Endothelial cell of umbilical vein (primary cell): ENCODE measurements at regions not wholly inside any gene's neighbourhood (a gene's known extent, or its start where the extent isn't known, plus 50 kb on each side); places are given as distances from the start of the nearest gene placed in this dataset.

Source experiments
- BruUV-seq: library from RNA; stranded (reverse); fragments of 400-500 nt; replicated peaks from 2 replicates; lab custom pipeline; 2021; lab: Mats Ljungman, UMichigan
- CTCF ChIA-PET: fragments of 300-600, 350-600 bp; sonication (Branson Sonifier 250); formaldehyde crosslinking; loops from one replicate; lab custom pipeline; 2021; ENCODE audit warnings: antibody characterized with exemption, inconsistent platforms; lab: Charles Lee
- POLR2A ChIA-PET: fragments of 300-600, 350-600 bp; sonication (Branson Sonifier 250); formaldehyde crosslinking; loops from one replicate; lab custom pipeline; 2021; ENCODE audit warnings: antibody characterized with exemption, inconsistent platforms; lab: Charles Lee
- DNase-seq: peaks from one replicate; pipeline ENCODE4 v3.0.0-alpha.2; 2011; ENCODE audit warnings: low read depth, low spot score
- FAIRE-seq: peaks from 2 replicates; lab custom pipeline; 2011; peaks lifted over from hg19 to GRCh38; lab: Jason Lieb, UNC
- H2AFZ ChIP-seq: 2 replicates; pipeline ENCODE4 v1.6.0; 2012; ENCODE audit warnings: low read depth, low read length, control low read depth, inconsistent platforms
- H3K27ac ChIP-seq: 2 replicates; pipeline ENCODE4 v1.5.1; 2011; ENCODE audit warnings: low read depth, mild to moderate bottlenecking, control low read depth, low read length, moderate library complexity; ENCODE audit not compliant: insufficient read depth
- H3K27me3 ChIP-seq, 2 experiments: 2 replicates each; pipeline versions ENCODE4 v1.6.0 to v1.6.1; 2011; ENCODE audit warnings: low read length in 2 of 2, mixed read lengths in 1 of 2; ENCODE audit not compliant: control insufficient read depth in 2 of 2, insufficient read depth in 2 of 2
- H3K36me3 ChIP-seq, 2 experiments: 2 replicates in 1 of 2; 3 replicates in 1 of 2; pipeline ENCODE4 v1.5.1; 2011; ENCODE audit warnings: low read length in 2 of 2, mild to moderate bottlenecking in 1 of 2, moderate library complexity in 1 of 2; ENCODE audit not compliant: control insufficient read depth in 2 of 2, insufficient read depth in 2 of 2; ENCODE audit errors: extremely low read depth in 1 of 2
- H3K4me1 ChIP-seq: 3 replicates; pipeline ENCODE4 v1.5.1; 2011; ENCODE audit warnings: mild to moderate bottlenecking, low read length; ENCODE audit not compliant: control insufficient read depth, insufficient read depth; ENCODE audit errors: extremely low read depth
- H3K4me2 ChIP-seq: 2 replicates; pipeline ENCODE4 v1.6.1; 2011; ENCODE audit warnings: low read length, control low read depth, mixed read lengths; ENCODE audit not compliant: insufficient read depth
- H3K4me3 ChIP-seq, 3 experiments: fragments of 200-600 bp in 1 of 3; sonication (generic), shearing (Covaris generic) in 1 of 3; replicated peaks in 1 of 3; 2 replicates each; pipeline ENCODE4 v1.5.1; 2011 to 2016; ENCODE audit warnings: control low read depth in 3 of 3, low read length in 3 of 3, mild to moderate bottlenecking in 2 of 3, inconsistent platforms in 1 of 3, low read depth in 1 of 3, moderate library complexity in 1 of 3; ENCODE audit not compliant: insufficient read depth in 1 of 3
- H3K79me2 ChIP-seq: 2 replicates; pipeline ENCODE4 v1.6.0; 2012; ENCODE audit warnings: low read length, inconsistent platforms; ENCODE audit not compliant: control insufficient read depth, insufficient read depth
- H3K9ac ChIP-seq: replicated peaks from 2 replicates; pipeline ENCODE3; 2011; ENCODE audit warnings: low read length, control low read depth; ENCODE audit not compliant: insufficient read depth; ENCODE audit errors: extremely low read depth
- H3K9me1 ChIP-seq: replicated peaks from 3 replicates; pipeline ENCODE4 v1.6.0; 2011; ENCODE audit warnings: mild to moderate bottlenecking, low read length; ENCODE audit not compliant: control insufficient read depth, insufficient read depth; ENCODE audit errors: extremely low read depth
- H3K9me3 ChIP-seq: replicated peaks from 2 replicates; pipeline ENCODE4 v1.5.1; 2012; ENCODE audit warnings: low read length, inconsistent platforms; ENCODE audit not compliant: control insufficient read depth, insufficient read depth
- H4K20me1 ChIP-seq: replicated peaks from 2 replicates; pipeline ENCODE3; 2011; ENCODE audit warnings: mild to moderate bottlenecking, low read length; ENCODE audit not compliant: control insufficient read depth, insufficient read depth; ENCODE audit errors: extremely low read depth
- CTCF ChIP-seq, 2 donors: IDR thresholded peaks; 1 replicate in 1 of 2; 2 replicates in 1 of 2; pipeline ENCODE4 v1.5.1; 2011; ENCODE audit warnings: low read length in 2 of 2, mild to moderate bottlenecking in 2 of 2, moderate library complexity in 2 of 2, control low read depth in 1 of 2, inconsistent platforms in 1 of 2, low read depth in 1 of 2; ENCODE audit not compliant: insufficient read depth in 1 of 2; ENCODE audit errors: extremely low read depth in 1 of 2
- EZH2 ChIP-seq: IDR thresholded peaks from 2 replicates; pipeline ENCODE4 v1.6.1; 2012; ENCODE audit warnings: borderline replicate concordance, low read depth, mild to moderate bottlenecking, moderate library complexity, low read length, inconsistent platforms; ENCODE audit not compliant: severe bottlenecking
- FOS ChIP-seq: IDR thresholded peaks from 2 replicates; pipeline ENCODE4 v1.6.1; 2011; ENCODE audit warnings: mild to moderate bottlenecking, low read length, moderate library complexity, borderline replicate concordance; ENCODE audit not compliant: insufficient read depth
- GATA2 ChIP-seq: IDR thresholded peaks from 2 replicates; pipeline ENCODE4 v1.7.0; 2011; ENCODE audit warnings: low read depth, mild to moderate bottlenecking, moderate library complexity, mixed read lengths, low read length; ENCODE audit not compliant: insufficient read length, insufficient read depth
- JUN ChIP-seq: IDR thresholded peaks from 2 replicates; pipeline ENCODE4 v1.6.1; 2011; ENCODE audit warnings: borderline replicate concordance, low read depth; ENCODE audit not compliant: insufficient read length, insufficient read depth
- MAX ChIP-seq: IDR thresholded peaks from 2 replicates; pipeline ENCODE4 v1.6.1; 2011; ENCODE audit not compliant: insufficient read depth, insufficient read length
- MYC ChIP-seq: IDR thresholded peaks from one replicate; pipeline ENCODE4 v1.6.1; 2011; ENCODE audit warnings: mild to moderate bottlenecking, low read depth, low read length
- POLR2A ChIP-seq: IDR thresholded peaks from 2 replicates; pipeline ENCODE4 v1.6.1; 2012; ENCODE audit warnings: low read depth, mild to moderate bottlenecking, control low read depth, low read length
- POLR2AphosphoS5 ChIP-seq: IDR thresholded peaks from 2 replicates; pipeline ENCODE4 v1.6.1; 2012; ENCODE audit warnings: low read depth, mild to moderate bottlenecking, control low read depth, low read length, moderate library complexity; ENCODE audit not compliant: insufficient read depth
- dilution Hi-C: fragments of 300-500 bp; cut with MboI; formaldehyde crosslinking; loops from one replicate; pipeline ENCODE4 v1.15.0; 2019; ENCODE audit warnings: low sequenced_read_pairs; ENCODE audit not compliant: extremely low pct_ligation_motif_present
- intact Hi-C: fragments of 100-400 bp; cut with micrococcal nuclease; formaldehyde crosslinking; loops from one replicate; pipeline ENCODE4 v1.10.0; 2022

DNA sequence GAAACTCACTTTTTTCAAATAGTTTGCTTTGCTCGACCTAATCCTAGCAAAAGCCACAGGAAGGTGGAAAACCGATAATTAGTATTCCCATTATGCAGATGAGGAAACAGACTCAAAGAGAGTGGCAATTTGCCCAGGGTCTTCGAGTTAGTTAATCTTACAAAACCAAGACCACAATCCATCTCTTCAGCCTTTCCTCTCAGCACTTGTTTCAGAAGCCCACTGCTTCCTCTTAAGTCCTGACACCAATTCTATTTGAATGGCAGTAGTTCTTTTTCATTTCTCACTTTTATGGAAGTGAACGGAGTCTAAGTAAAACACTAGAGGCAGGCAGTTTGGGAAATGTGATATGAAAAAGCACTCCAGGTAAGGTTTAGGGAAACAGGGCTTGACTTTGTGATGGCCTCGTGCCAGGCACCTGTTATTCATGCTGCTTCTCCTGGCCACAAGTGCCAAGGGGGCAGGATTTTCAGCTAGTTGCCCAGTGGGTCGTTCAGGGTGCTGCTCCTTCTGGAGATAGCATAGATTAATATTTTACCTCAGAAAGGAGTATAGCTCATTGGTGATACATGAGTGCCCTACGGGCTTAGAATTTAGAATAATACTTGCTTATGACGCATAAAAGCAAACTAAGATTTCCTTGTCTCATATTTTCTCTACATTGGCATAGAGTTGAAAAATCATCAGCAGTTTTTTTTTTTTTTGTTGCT is 76.6 kb upstream of the NRIP1 start:
- intact Hi-C loops (no loop called here), dilution Hi-C loops (no loop called here)
- Histone ChIP-seq H3K9me1 (no peaks in the 10 kb centered on the region), H3K9me3 (no peaks in the 10 kb centered on the region), H3K4me1 (no peaks in the 10 kb centered on the region), H3K27me3 (peaks cover 6 to 8% of the 10 kb centered on the region in 2 experiments), H3K4me3 (no peak overlapping the region), H3K4me2 (no peak overlapping the region), H2AFZ (no peak overlapping the region), H3K9ac (no peak overlapping the region), H3K36me3 (no peaks in the 10 kb centered on the region), H3K79me2 (no peaks in the 10 kb centered on the region), H3K27ac (no peak overlapping the region), H4K20me1 (no peaks in the 10 kb centered on the region)
- DNase-seq = no peak
- no TSS peak for BruUV-seq
- TF ChIP-seq GATA2 (no peak), MYC (no peak), JUN (no peak), CTCF (IDR thresholded peaks at IDR 0.05; ENCODE audit: extremely low read depth in 1 of 2, insufficient read depth in 1 of 2, low read depth in 1 of 2, low read length in 2 of 2) (no peak), POLR2A (no peak), POLR2AphosphoS5 (no peak), MAX (no peak), FOS (no peak), EZH2 (no peak)
- POLR2A ChIA-PET = no interaction called here
- FAIRE-seq = no peak
- CTCF ChIA-PET = no interaction called here
